NCI-H82 (cell line): ENCODE measurements at regions not wholly inside any gene's neighbourhood (a gene's known extent, or its start where the extent isn't known, plus 50 kb on each side); places are given as distances from the start of the nearest gene placed in this dataset.

Experiments
- DNase-seq: peaks from one replicate; lab custom pipeline; 2025; lab: John Stamatoyannopoulos, UW

GRCh38 chr3:132378-132777, 64.2 kb upstream of the CHL1 start:
- no peak for DNase-seq

DNA sequence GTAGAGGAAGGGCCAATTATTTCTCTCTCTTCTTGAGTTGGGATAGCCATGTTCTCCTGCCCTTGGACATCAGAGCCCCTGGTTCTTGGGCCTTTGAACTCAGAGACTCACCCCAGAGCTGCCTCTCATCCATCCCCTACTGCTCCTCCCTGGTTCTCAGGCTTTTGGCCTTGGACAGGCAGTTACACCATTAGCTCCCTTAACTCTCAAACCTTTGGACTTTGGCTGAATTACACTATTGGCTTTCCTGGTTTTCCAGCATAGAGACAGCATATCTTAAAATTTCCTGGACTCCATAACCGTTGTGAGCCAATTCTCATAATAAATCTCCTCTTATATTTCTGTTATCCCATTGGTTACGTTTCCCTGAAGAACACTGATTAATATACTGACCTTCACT, 63.7 kb upstream of the CHL1 start:
- DNase-seq = no peak

DNA sequence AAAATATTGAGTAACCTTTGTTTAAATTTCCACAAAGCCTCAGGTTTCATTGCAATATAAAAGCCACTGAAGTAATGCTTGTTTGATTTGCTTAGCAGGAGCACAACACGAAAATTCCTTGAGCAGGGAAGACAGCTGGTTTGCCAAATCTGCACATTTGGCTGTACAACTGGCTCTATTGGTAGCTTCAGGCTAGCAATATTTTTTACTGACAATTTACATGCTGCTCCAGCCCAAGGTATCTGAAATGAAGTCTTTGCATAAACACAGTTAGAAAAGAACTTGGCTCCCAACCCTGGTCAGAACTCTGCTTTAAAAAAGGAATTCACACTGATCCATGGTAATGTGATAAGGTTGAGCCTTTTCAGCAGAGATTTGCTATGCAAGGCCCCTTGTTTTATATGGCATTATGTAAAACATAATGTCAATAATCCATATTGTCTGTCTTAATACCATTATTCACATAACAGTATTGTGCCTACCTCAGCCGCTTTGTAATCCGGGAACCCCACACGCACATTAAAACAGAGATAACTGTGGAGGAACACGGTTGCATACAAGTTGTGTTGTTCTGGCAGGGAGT, 55.7 kb upstream of the CHL1 start:
- no peak for DNase-seq
